Central memory CD8-positive, alpha-beta T cell (primary cell): ENCODE measurements at regions not wholly inside any gene's neighbourhood (a gene's known extent, or its start where the extent isn't known, plus 50 kb on each side); places are given as distances from the start of the nearest gene placed in this dataset.

Experiments
- ATAC-seq: fragments of 150-1000 bp; cut with Tn5 transposase; replicated peaks from 2 replicates; pipeline ENCODE4 v1.10.0; 2022; ENCODE audit warnings: mild to moderate bottlenecking, moderate FRiP score, moderate number of reproducible peaks; ENCODE audit not compliant: poor library complexity, severe bottlenecking; ENCODE audit errors: extremely low read depth
- DNase-seq, 2 donors: peaks; one replicate each; pipeline ENCODE4 v3.0.0; 2021; ENCODE audit warnings: low spot score in 2 of 2
- H3K27ac Mint-ChIP-seq: one replicate; pipeline ENCODE4 v1.8.0; 2022; ENCODE audit warnings: low read depth, mild to moderate bottlenecking, moderate library complexity, mixed read lengths
- H3K27me3 Mint-ChIP-seq: one replicate; pipeline ENCODE4 v1.8.0; 2022; ENCODE audit warnings: mixed read lengths
- H3K36me3 Mint-ChIP-seq: one replicate; pipeline ENCODE4 v1.8.0; 2022; ENCODE audit warnings: mild to moderate bottlenecking, moderate library complexity, mixed read lengths; ENCODE audit not compliant: insufficient read depth
- H3K4me1 Mint-ChIP-seq: one replicate; pipeline ENCODE4 v1.8.0; 2022; ENCODE audit warnings: mixed read lengths
- H3K4me3 Mint-ChIP-seq: one replicate; pipeline ENCODE4 v1.8.0; 2022; ENCODE audit warnings: mild to moderate bottlenecking, moderate library complexity, mixed read lengths
- H3K9me3 Mint-ChIP-seq: one replicate; pipeline ENCODE4 v1.8.0; 2022; ENCODE audit warnings: mixed read lengths

- no peak for DNase-seq
- Mint-ChIP-seq H3K9me3 (no peaks in the 10 kb centered on the region), H3K27ac (no peak overlapping the region), H3K4me1 (no peaks in the 10 kb centered on the region), H3K36me3 (no peaks in the 10 kb centered on the region), H3K27me3 (peaks cover 9% of the 10 kb centered on the region), H3K4me3 (no peak overlapping the region)
- ATAC-seq: no peak
These were observed 53.3 kb upstream of the CTBP2 start for GRCh38 chr10:125213541-125214282.

GRCh38 chr10:125212150-125212809 is 51.9 kb upstream of the CTBP2 start:
- Mint-ChIP-seq H3K9me3 (no peaks in the 10 kb centered on the region), H3K4me1 (no peaks in the 10 kb centered on the region), H3K27me3 (no peaks in the 10 kb centered on the region)

More at GRCh38 chr10:125212150-125212809, 51.9 kb upstream of the CTBP2 start:
- Mint-ChIP-seq H3K36me3 (no peaks in the 10 kb centered on the region), H3K27ac (no peak overlapping the region), H3K4me3 (no peak overlapping the region)
- no peak for DNase-seq
- ATAC-seq: no peak
